Activated naive CD8-positive, alpha-beta T cell treated with anti-CD3 and anti-CD28 coated beads for 36 hours (primary cell): ENCODE measurements at regions not wholly inside any gene's neighbourhood (a gene's known extent, or its start where the extent isn't known, plus 50 kb on each side); places are given as distances from the start of the nearest gene placed in this dataset.
"Not testable (repeated sequence)": the region's sequence is repeated elsewhere in the genome, so short reads cannot be mapped to it uniquely, and the experiment has no call there.

Experiments
- DNase-seq: peaks from one replicate; pipeline ENCODE4 v3.0.0; 2021
- H3K27ac Mint-ChIP-seq: one replicate; pipeline ENCODE4 v1.8.0; 2022; ENCODE audit warnings: mild to moderate bottlenecking, moderate library complexity, mixed read lengths
- H3K27me3 Mint-ChIP-seq: one replicate; pipeline ENCODE4 v1.8.0; 2022; ENCODE audit warnings: mild to moderate bottlenecking, mixed read lengths
- H3K36me3 Mint-ChIP-seq: one replicate; pipeline ENCODE4 v1.8.0; 2021; ENCODE audit warnings: mild to moderate bottlenecking, mixed read lengths
- H3K4me1 Mint-ChIP-seq: one replicate; pipeline ENCODE4 v1.8.0; 2021; ENCODE audit warnings: mixed read lengths
- H3K4me3 Mint-ChIP-seq: one replicate; pipeline ENCODE4 v1.8.0; 2022; ENCODE audit warnings: mild to moderate bottlenecking, moderate library complexity, mixed read lengths
- H3K9me3 Mint-ChIP-seq: one replicate; pipeline ENCODE4 v1.8.0; 2022; ENCODE audit warnings: mixed read lengths

DNA sequence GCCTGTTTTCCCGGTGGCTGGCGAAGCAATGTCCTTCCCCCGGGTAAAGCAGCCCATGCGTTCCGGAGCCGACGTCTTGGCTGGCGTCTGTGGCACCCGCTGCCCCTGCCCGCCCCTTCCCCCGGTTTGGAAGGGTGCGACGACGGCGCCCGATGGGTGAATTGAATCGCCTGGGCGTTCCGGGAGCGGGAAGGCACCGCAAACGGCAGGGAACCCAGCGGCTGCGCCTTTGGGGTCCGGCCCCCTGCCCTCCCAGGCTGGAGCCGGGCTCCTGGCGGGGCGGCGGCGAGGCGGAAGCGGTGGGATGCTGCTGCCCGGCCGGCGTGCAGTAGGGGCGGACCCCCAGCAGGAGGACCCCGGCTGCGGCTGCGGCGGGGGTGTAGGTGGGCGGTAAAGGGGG, 123.6 kb upstream of the RHOU start:
- not testable (repeated sequence) for H3K36me3 Mint-ChIP-seq, H3K9me3 Mint-ChIP-seq, H3K4me3 Mint-ChIP-seq

GRCh38 chr1:228622002-228622716, 113.1 kb upstream of the RHOU start:
- H3K36me3 Mint-ChIP-seq, H3K4me1 Mint-ChIP-seq, H3K27me3 Mint-ChIP-seq, H3K9me3 Mint-ChIP-seq: not testable (repeated sequence)
- Mint-ChIP-seq H3K27ac (peak overlapping the region; percentile 44), H3K4me3 (peak overlapping the region; percentile 69)
- peak; percentile 42 for DNase-seq

More for the DNA sequence above, 123.6 kb upstream of the RHOU start:
- not testable (repeated sequence) for H3K4me1 Mint-ChIP-seq, H3K27me3 Mint-ChIP-seq, DNase-seq, H3K27ac Mint-ChIP-seq

DNA sequence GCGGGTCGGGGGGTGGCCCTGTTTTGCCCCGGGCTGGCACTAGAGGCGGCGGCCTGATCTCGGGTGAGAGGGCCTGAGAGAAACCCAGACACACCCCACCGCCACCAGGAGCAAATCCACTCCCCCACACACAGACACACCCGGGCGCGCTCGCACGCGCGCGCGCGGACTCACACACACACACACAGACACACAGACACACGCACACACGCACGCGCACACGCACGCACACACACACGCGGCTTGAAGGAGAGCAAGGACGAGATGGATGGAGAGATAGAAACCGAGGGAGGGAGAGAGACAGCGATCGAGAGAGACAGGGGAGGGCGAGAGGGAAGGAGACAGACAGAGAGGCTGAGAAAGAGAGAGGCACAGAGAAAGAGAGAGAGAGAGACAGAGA, 108.8 kb upstream of the RHOU start:
- DNase-seq, H3K9me3 Mint-ChIP-seq, H3K27me3 Mint-ChIP-seq, H3K4me3 Mint-ChIP-seq, H3K36me3 Mint-ChIP-seq, H3K27ac Mint-ChIP-seq, H3K4me1 Mint-ChIP-seq: not testable (repeated sequence)

DNA sequence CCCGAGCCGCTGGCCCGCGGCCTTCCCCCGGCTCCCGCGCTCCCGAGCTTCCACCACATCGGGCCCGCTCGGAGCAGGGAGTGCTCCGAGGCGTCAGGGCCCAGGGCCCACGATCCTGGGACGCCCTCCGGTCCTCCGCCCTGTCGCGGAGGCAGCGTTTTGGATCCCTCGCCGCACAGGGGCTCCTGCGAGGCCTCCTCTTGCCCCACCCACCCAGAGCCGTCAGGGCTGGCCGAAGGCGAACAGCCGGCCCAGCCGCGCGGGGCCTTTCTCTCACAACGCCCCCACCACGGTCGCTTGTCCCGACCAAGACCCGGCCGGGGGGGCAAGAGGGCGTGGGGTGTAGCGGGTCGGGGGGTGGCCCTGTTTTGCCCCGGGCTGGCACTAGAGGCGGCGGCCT, 102.4 kb upstream of the RHOU start:
- H3K36me3 Mint-ChIP-seq, H3K27ac Mint-ChIP-seq: not testable (repeated sequence)

GRCh38 chr1:228635304-228635703, 100.0 kb upstream of the RHOU start:
- not testable (repeated sequence) for H3K27me3 Mint-ChIP-seq, H3K9me3 Mint-ChIP-seq, H3K36me3 Mint-ChIP-seq, H3K27ac Mint-ChIP-seq, H3K4me1 Mint-ChIP-seq, H3K4me3 Mint-ChIP-seq
- DNase-seq, result peak; percentile 46

More for the DNA sequence above, 102.4 kb upstream of the RHOU start:
- not testable (repeated sequence) for H3K4me3 Mint-ChIP-seq, H3K9me3 Mint-ChIP-seq, H3K27me3 Mint-ChIP-seq, H3K4me1 Mint-ChIP-seq
- peak; percentile 60 for DNase-seq

GRCh38 chr1:228637529-228637928, 97.8 kb upstream of the RHOU start:
- not testable (repeated sequence) for H3K4me1 Mint-ChIP-seq, H3K36me3 Mint-ChIP-seq, H3K27ac Mint-ChIP-seq, H3K9me3 Mint-ChIP-seq, H3K27me3 Mint-ChIP-seq, H3K4me3 Mint-ChIP-seq
- DNase-seq, result peak; percentile 59

DNA sequence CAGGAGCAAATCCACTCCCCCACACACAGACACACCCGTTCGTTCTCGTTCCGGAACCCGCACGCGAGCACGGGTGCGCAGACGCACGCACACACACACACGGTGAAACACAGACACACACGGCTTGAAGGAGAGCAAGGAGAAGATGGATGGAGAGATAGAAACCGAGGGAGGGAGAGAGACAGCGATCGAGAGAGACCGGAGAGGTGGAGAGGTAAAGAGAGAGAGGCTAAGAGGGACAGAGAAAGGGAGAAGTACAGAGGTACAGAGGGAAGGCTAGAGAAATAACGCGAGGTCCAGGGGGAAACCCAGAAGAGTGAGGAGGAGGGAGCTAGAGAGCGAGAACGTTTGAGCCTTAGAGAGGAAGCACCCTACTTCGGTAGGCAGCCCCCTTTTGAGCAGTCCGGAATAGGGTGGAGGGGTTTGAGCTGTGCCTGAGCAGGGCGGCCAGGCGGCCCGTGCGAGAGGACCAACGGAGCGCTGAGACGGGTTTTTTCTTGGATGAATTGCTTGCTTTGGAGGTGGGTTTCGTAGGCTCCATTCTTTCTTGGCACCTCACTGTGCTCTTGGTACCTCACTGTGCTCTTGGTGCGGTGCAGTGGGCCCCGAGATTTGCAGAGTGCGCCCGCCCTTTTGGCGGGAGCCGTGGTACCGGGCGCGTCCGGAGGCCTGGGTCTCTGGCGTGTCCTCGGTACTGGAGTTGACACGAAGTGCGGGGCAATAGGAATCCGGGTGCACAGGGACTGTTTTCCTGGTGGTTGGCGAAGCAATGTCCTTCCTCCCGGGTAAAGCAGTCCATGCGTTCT, 88.4 kb upstream of the RHOU start:
- DNase-seq, result peak; percentile 54
- Mint-ChIP-seq H3K9me3 (no peaks in the 10 kb centered on the region), H3K4me1 (peaks cover 27% of the 10 kb centered on the region), H3K27ac (peak overlapping the region; percentile 17), H3K27me3 (peaks cover 50% of the 10 kb centered on the region), H3K36me3 (no peaks in the 10 kb centered on the region), H3K4me3 (peak overlapping the region; percentile 86)

- Mint-ChIP-seq H3K27me3 (peaks cover 55% of the 10 kb centered on the region), H3K9me3 (no peaks in the 10 kb centered on the region), H3K27ac (peak overlapping the region; percentile 13), H3K36me3 (no peaks in the 10 kb centered on the region), H3K4me1 (peaks cover 27% of the 10 kb centered on the region), H3K4me3 (peak overlapping the region; percentile 86)
- DNase-seq, result peak; percentile 14
These were observed 87.5 kb upstream of the RHOU start for GRCh38 chr1:228647523-228648444.

- H3K4me3 Mint-ChIP-seq, result peak overlapping the region; percentile 50
- peaks cover 27% of the 10 kb centered on the region for H3K4me1 Mint-ChIP-seq
- H3K27me3 Mint-ChIP-seq, result peaks cover 60% of the 10 kb centered on the region
- H3K9me3 Mint-ChIP-seq, result no peaks in the 10 kb centered on the region
- no peak for DNase-seq
- no peaks in the 10 kb centered on the region for H3K36me3 Mint-ChIP-seq
- no peak overlapping the region for H3K27ac Mint-ChIP-seq
These were observed 86.5 kb upstream of the RHOU start for GRCh38 chr1:228648647-228649383.

DNA sequence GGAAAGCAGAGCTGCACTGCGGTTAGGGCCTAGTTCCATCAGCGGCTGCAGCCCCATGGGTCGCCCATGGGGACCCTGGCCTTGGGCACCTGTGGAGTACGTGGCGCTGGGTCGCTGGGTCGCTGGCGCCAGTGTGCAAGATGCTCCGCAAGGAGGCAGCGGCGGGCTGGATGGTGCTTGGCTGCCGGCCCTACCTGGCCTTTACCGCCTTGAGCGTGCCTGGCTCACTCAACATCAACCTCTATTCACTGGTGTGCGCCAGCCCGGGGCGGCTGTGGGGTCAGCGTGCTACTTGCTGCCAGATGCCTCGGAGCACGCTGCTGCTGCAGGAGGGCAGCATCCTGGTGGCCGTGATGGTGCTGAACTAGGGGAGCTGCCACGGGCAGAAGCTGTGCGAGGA, 85.1 kb upstream of the RHOU start:
- peaks cover 71% of the 10 kb centered on the region for H3K27me3 Mint-ChIP-seq
- H3K9me3 Mint-ChIP-seq, result no peaks in the 10 kb centered on the region
- peak; percentile 13 for DNase-seq
- no peak overlapping the region for H3K4me3 Mint-ChIP-seq
- peaks cover 27% of the 10 kb centered on the region for H3K4me1 Mint-ChIP-seq
- H3K36me3 Mint-ChIP-seq, result no peaks in the 10 kb centered on the region
- no peak overlapping the region for H3K27ac Mint-ChIP-seq

GRCh38 chr1:228650946-228651345, 84.3 kb upstream of the RHOU start:
- H3K9me3 Mint-ChIP-seq, result no peaks in the 10 kb centered on the region
- H3K4me1 Mint-ChIP-seq, result peaks cover 27% of the 10 kb centered on the region
- H3K36me3 Mint-ChIP-seq, result no peaks in the 10 kb centered on the region
- peaks cover 75% of the 10 kb centered on the region for H3K27me3 Mint-ChIP-seq
- no peak for DNase-seq
- H3K4me3 Mint-ChIP-seq, result no peak overlapping the region
- no peak overlapping the region for H3K27ac Mint-ChIP-seq

DNA sequence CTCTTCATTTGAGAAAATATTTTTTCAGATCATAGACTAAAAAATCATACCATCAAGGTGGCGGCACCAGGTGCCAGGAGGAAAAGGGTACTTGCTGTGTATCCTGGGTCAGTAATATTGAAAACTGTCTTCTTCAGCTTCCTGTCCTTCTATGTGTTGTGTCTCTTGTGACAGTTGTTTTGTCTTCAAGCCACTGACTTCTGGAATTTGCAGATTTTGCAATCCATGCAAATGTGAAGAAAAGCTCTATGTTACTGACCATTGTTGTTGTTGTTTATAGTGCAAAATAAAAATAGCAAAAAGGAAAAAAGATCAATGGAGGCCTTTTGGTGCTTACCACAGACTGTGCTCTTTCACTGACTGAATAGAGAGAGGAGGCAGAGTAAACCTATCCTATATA, 83.2 kb upstream of the RHOU start:
- Mint-ChIP-seq H3K4me3 (no peak overlapping the region), H3K27ac (no peak overlapping the region), H3K27me3 (peaks cover 77% of the 10 kb centered on the region), H3K4me1 (peaks cover 23% of the 10 kb centered on the region), H3K36me3 (no peaks in the 10 kb centered on the region), H3K9me3 (no peaks in the 10 kb centered on the region)
- no peak for DNase-seq

- H3K36me3 Mint-ChIP-seq, DNase-seq, H3K9me3 Mint-ChIP-seq, H3K4me3 Mint-ChIP-seq, H3K27ac Mint-ChIP-seq: not testable (repeated sequence)
- Mint-ChIP-seq H3K4me1 (peaks cover 15% of the 10 kb centered on the region), H3K27me3 (peaks cover 71% of the 10 kb centered on the region)
These were observed 82.2 kb upstream of the RHOU start for GRCh38 chr1:228653057-228653456.

- no peak for DNase-seq
- Mint-ChIP-seq H3K4me1 (peaks cover 9% of the 10 kb centered on the region), H3K27ac (no peak overlapping the region), H3K27me3 (peaks cover 64% of the 10 kb centered on the region), H3K9me3 (no peaks in the 10 kb centered on the region), H3K36me3 (no peaks in the 10 kb centered on the region), H3K4me3 (no peak overlapping the region)
These were observed 81.5 kb upstream of the RHOU start for GRCh38 chr1:228653748-228654147.
